ENCODE measurements at regions not wholly inside any gene's neighbourhood (a gene's known extent, or its start where the extent isn't known, plus 50 kb on each side); places are given as distances from the start of the nearest gene placed in this dataset.

GRCh38 chr18:34959989-34960388 is 81.2 kb upstream of the MAPRE2 start:
- TF ChIP-seq EZH2phosphoT487 (IDR thresholded peaks at IDR 0.05; ENCODE audit: borderline replicate concordance, low read depth, low read length) (no peak), CTCF (conservative IDR thresholded peaks at IDR 0.05; ENCODE audit: low read length) (no peak)
